ENCODE measurements at regions not wholly inside any gene's neighbourhood (a gene's known extent, or its start where the extent isn't known, plus 50 kb on each side); places are given as distances from the start of the nearest gene placed in this dataset.

DNA sequence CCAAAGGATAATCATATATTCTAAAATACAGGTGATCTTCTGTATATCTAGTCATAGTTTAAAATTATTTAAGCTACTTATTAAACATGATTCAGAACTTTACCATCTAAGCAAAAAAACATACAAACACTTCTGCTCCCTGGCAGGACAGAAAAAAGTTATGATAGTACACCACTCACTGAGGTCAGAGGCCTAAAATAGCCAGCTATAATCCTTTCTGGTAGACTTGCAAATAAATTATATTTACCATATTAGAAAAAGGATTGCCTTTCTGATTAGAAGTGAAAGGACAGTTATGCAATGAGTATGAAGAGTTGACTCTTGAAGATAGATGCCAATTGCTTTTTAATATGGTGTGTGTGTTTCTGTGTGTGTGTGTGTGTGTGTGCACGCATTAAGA lies 207.4 kb downstream of the BMP2 start:
- TF ChIP-seq, protein P1, sequence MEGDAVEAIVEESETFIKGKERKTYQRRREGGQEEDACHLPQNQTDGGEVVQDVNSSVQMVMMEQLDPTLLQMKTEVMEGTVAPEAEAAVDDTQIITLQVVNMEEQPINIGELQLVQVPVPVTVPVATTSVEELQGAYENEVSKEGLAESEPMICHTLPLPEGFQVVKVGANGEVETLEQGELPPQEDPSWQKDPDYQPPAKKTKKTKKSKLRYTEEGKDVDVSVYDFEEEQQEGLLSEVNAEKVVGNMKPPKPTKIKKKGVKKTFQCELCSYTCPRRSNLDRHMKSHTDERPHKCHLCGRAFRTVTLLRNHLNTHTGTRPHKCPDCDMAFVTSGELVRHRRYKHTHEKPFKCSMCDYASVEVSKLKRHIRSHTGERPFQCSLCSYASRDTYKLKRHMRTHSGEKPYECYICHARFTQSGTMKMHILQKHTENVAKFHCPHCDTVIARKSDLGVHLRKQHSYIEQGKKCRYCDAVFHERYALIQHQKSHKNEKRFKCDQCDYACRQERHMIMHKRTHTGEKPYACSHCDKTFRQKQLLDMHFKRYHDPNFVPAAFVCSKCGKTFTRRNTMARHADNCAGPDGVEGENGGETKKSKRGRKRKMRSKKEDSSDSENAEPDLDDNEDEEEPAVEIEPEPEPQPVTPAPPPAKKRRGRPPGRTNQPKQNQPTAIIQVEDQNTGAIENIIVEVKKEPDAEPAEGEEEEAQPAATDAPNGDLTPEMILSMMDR (IDR thresholded peaks at IDR 0.05) = no peak
- no peak for TF ChIP-seq POLR2A (IDR thresholded peaks at IDR 0.05)
